C4-2B (cell line): ENCODE measurements at regions not wholly inside any gene's neighbourhood (a gene's known extent, or its start where the extent isn't known, plus 50 kb on each side); places are given as distances from the start of the nearest gene placed in this dataset.

Experiments used
- CTCF ChIP-seq: fragments of 450-650 bp; conservative IDR thresholded peaks from 2 replicates; pipeline ENCODE4 v1.5.1; 2017; ENCODE audit warnings: mild to moderate bottlenecking
- ZFX ChIP-seq: fragments of 450-650 bp; IDR thresholded peaks from 2 replicates; pipeline ENCODE4 v1.6.1; 2017

- no peak for TF ChIP-seq CTCF
- no peak for TF ChIP-seq ZFX
Measured at GRCh38 chr5:160950311-160950710, 98.3 kb upstream of the ATP10B start.
